ENCODE measurements at regions not wholly inside any gene's neighbourhood (a gene's known extent, or its start where the extent isn't known, plus 50 kb on each side); places are given as distances from the start of the nearest gene placed in this dataset.

GRCh38 chr15:35244227-35244626 lies 159.1 kb upstream of the NANOGP8 start:
- no peak for TF ChIP-seq ZC3H11A (IDR thresholded peaks at IDR 0.05)
- TF ChIP-seq CTCF (IDR thresholded peaks at IDR 0.05): no peak
- TF ChIP-seq PBX3 (IDR thresholded peaks at IDR 0.05): no peak
- no peak for TF ChIP-seq HMGXB4 (CRISPR knock-in tag; IDR thresholded peaks at IDR 0.05; ENCODE audit: borderline replicate concordance)
- TF ChIP-seq POLR2A (IDR thresholded peaks at IDR 0.05; ENCODE audit: low read length): no peak
- TF ChIP-seq RCOR1 (IDR thresholded peaks at IDR 0.05; ENCODE audit: low read depth, low read length): no peak
- no peak for TF ChIP-seq USF2 (IDR thresholded peaks at IDR 0.05)
- no peak for TF ChIP-seq JUNB (IDR thresholded peaks at IDR 0.05)
- TF ChIP-seq CEBPB (IDR thresholded peaks at IDR 0.05): no peak
- TF ChIP-seq E2F6 (IDR thresholded peaks at IDR 0.05; ENCODE audit: borderline replicate concordance, low read depth): no peak
- TF ChIP-seq KDM5A (IDR thresholded peaks at IDR 0.05): no peak
- no peak for TF ChIP-seq ZNF302 (CRISPR knock-in tag; IDR thresholded peaks at IDR 0.05)
